Mesothelial cell of epicardium (in vitro differentiated cells): ENCODE measurements at regions not wholly inside any gene's neighbourhood (a gene's known extent, or its start where the extent isn't known, plus 50 kb on each side); places are given as distances from the start of the nearest gene placed in this dataset.

Experiments used
- DNase-seq, 2 experiments: peaks; one replicate each; pipeline ENCODE4 v3.0.0; 2021; ENCODE audit warnings: low spot score in 2 of 2; ENCODE audit not compliant: unreplicated experiment in 2 of 2
- H3K27ac Mint-ChIP-seq: 2 replicates; pipeline ENCODE4 v1.8.0; 2021; ENCODE audit warnings: mixed read lengths
- H3K27me3 Mint-ChIP-seq: 2 replicates; pipeline ENCODE4 v1.8.0; 2021; ENCODE audit warnings: low read depth, mixed read lengths
- H3K36me3 Mint-ChIP-seq: 2 replicates; pipeline ENCODE4 v1.8.0; 2021; ENCODE audit warnings: mixed read lengths
- H3K4me1 Mint-ChIP-seq: 2 replicates; pipeline ENCODE4 v1.8.0; 2021; ENCODE audit warnings: mixed read lengths
- H3K4me3 Mint-ChIP-seq: 2 replicates; pipeline ENCODE4 v1.8.0; 2021; ENCODE audit warnings: mild to moderate bottlenecking, moderate library complexity, mixed read lengths
- H3K9me3 Mint-ChIP-seq: 2 replicates; pipeline ENCODE4 v1.8.0; 2021; ENCODE audit warnings: mixed read lengths
- CTCF ChIP-seq: fragments of 200-600 bp; sonication (generic); IDR thresholded peaks from one replicate; pipeline ENCODE4 v1.5.0; 2021; ENCODE audit warnings: antibody characterized with exemption; ENCODE audit not compliant: unreplicated experiment

GRCh38 chr18:49655266-49656072, 93.6 kb downstream of the LIPG start:
- no peak overlapping the region for H3K27ac Mint-ChIP-seq

DNA sequence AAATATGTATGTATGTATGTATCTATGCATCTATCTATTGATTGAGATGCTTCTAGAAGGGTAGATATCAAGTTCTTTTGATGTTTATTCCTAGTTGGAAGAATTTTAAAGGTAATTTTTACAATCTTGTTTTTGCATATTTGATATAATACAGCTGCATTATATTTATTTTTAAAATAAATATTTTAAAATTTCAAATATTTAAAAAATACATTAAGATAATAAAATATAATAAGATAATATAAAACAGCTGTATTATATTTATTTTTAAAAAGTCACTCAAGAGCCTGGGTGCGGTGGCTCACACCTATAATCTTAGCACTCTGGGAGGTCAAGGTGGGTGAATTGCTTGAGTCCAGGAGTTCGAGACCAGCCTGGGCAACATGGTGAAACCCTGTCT, 92.5 kb downstream of the LIPG start:
- Mint-ChIP-seq H3K4me3 (no peak overlapping the region), H3K27ac (no peak overlapping the region), H3K9me3 (no peaks in the 10 kb centered on the region), H3K4me1 (peaks cover 23% of the 10 kb centered on the region), H3K27me3 (peaks cover 4% of the 10 kb centered on the region), H3K36me3 (no peaks in the 10 kb centered on the region)
- TF ChIP-seq CTCF = no peak
- DNase-seq = no peak

More at GRCh38 chr18:49655266-49656072, 93.6 kb downstream of the LIPG start:
- H3K36me3 Mint-ChIP-seq = no peaks in the 10 kb centered on the region
- peaks cover 3% of the 10 kb centered on the region for H3K27me3 Mint-ChIP-seq
- H3K9me3 Mint-ChIP-seq = no peaks in the 10 kb centered on the region
- H3K4me3 Mint-ChIP-seq = no peak overlapping the region
- peaks cover 32% of the 10 kb centered on the region for H3K4me1 Mint-ChIP-seq
- DNase-seq = no peak
- no peak for TF ChIP-seq CTCF

GRCh38 chr18:49652881-49653724, 91.2 kb downstream of the LIPG start:
- DNase-seq = no peak

GRCh38 chr18:49651033-49651432, 89.2 kb downstream of the LIPG start:
- no peaks in the 10 kb centered on the region for H3K9me3 Mint-ChIP-seq
- DNase-seq = no peak
- H3K36me3 Mint-ChIP-seq = no peaks in the 10 kb centered on the region
- no peak overlapping the region for H3K4me3 Mint-ChIP-seq
- H3K27me3 Mint-ChIP-seq = peaks cover 4% of the 10 kb centered on the region
- H3K4me1 Mint-ChIP-seq = peaks cover 19% of the 10 kb centered on the region
- no peak overlapping the region for H3K27ac Mint-ChIP-seq
- no peak for TF ChIP-seq CTCF

More at GRCh38 chr18:49652881-49653724, 91.2 kb downstream of the LIPG start:
- H3K9me3 Mint-ChIP-seq = no peaks in the 10 kb centered on the region
- TF ChIP-seq CTCF = no peak
- H3K27ac Mint-ChIP-seq = no peak overlapping the region
- H3K4me3 Mint-ChIP-seq = no peak overlapping the region
- H3K4me1 Mint-ChIP-seq = peaks cover 11% of the 10 kb centered on the region
- H3K27me3 Mint-ChIP-seq = peaks cover 4% of the 10 kb centered on the region
- no peaks in the 10 kb centered on the region for H3K36me3 Mint-ChIP-seq

DNA sequence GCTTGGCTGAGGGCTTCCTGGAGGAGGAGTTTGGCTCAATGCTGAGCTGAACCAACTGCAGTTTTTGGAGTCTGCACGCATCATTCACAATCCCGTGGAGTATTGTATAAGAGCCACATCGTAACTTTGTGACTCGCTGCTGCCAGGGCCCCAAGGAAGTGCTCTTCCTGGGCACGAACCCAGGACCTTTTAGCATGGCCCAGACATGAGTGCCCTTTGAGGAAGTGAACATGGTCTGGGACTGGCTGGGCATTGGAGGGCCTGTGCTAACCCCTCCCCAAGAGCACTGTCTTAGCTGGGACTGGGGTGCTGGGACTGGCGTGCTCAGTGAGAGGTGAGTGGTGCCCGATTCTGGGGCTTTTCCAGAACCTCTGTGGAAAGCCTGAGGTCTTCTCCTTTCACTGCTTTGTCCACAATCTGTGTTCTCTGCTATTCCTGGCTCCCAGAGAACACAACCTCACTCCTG, 88.6 kb downstream of the LIPG start:
- no peaks in the 10 kb centered on the region for H3K9me3 Mint-ChIP-seq
- no peak overlapping the region for H3K27ac Mint-ChIP-seq
- H3K4me1 Mint-ChIP-seq = peaks cover 19% of the 10 kb centered on the region
- TF ChIP-seq CTCF = no peak
- no peaks in the 10 kb centered on the region for H3K36me3 Mint-ChIP-seq
- no peak for DNase-seq
- no peak overlapping the region for H3K4me3 Mint-ChIP-seq
- H3K27me3 Mint-ChIP-seq = peaks cover 4% of the 10 kb centered on the region
